B cell (primary cell): ENCODE measurements at regions not wholly inside any gene's neighbourhood (a gene's known extent, or its start where the extent isn't known, plus 50 kb on each side); places are given as distances from the start of the nearest gene placed in this dataset.

Experiments
- CTCF ChIP-seq: fragments of 200-600 bp; IDR thresholded peaks from one replicate; pipeline ENCODE4 v1.8.0; 2022; ENCODE audit warnings: antibody characterized with exemption, mild to moderate bottlenecking
- EZH2 ChIP-seq: IDR thresholded peaks from 2 replicates; pipeline ENCODE4 v1.6.1; 2012; ENCODE audit warnings: borderline replicate concordance, low read depth, mild to moderate bottlenecking, moderate library complexity, low read length; ENCODE audit not compliant: insufficient read depth, poor library complexity, severe bottlenecking

- no peak for TF ChIP-seq CTCF
- TF ChIP-seq EZH2, result no peak
These were observed 501.5 kb upstream of the USP15 start for GRCh38 chr12:61758661-61759060.
